ENCODE measurements at regions not wholly inside any gene's neighbourhood (a gene's known extent, or its start where the extent isn't known, plus 50 kb on each side); places are given as distances from the start of the nearest gene placed in this dataset.
A peak's percentile ranks its signal among the peaks of the same experiment; 100 is the strongest.

GRCh38 chr22:47357086-47357485 is 594.6 kb downstream of the TBC1D22A start:
- no peaks in the 10 kb centered on the region for H3K27me3 ChIP-seq (ENCODE audit: insufficient read depth, poor library complexity, severe bottlenecking)
- no peak for DNase-seq (ENCODE audit: low read depth in 1 of 2, low spot score in 1 of 2)
- no peak overlapping the region for H3K27ac ChIP-seq (replicated peaks)
- no peak overlapping the region for H3K4me3 ChIP-seq (replicated peaks; ENCODE audit: insufficient read depth, low read length)
- TF ChIP-seq CTCF (IDR thresholded peaks at IDR 0.05; ENCODE audit: insufficient read depth, low read length) (no peak), SPI1 (IDR thresholded peaks at IDR 0.05; ENCODE audit: borderline replicate concordance, low read depth) (no peak), POLR2AphosphoS5 (IDR thresholded peaks at IDR 0.05; ENCODE audit: low read depth) (no peak), REST (IDR thresholded peaks at IDR 0.05; ENCODE audit: insufficient replicate concordance, low read depth) (no peak), GABPA (IDR thresholded peaks at IDR 0.05; ENCODE audit: low read depth) (no peak)

- Histone ChIP-seq H3K27me3 (ENCODE audit: insufficient read depth, poor library complexity, severe bottlenecking) (no peaks in the 10 kb centered on the region), H3K4me3 (replicated peaks; ENCODE audit: insufficient read depth, low read length) (no peak overlapping the region), H3K27ac (replicated peaks) (no peak overlapping the region)
- TF ChIP-seq GABPA (IDR thresholded peaks at IDR 0.05; ENCODE audit: low read depth) (no peak), CTCF (IDR thresholded peaks at IDR 0.05; ENCODE audit: insufficient read depth, low read length) (no peak), REST (IDR thresholded peaks at IDR 0.05; ENCODE audit: insufficient replicate concordance, low read depth) (no peak), SPI1 (IDR thresholded peaks at IDR 0.05; ENCODE audit: borderline replicate concordance, low read depth) (no peak), POLR2AphosphoS5 (IDR thresholded peaks at IDR 0.05; ENCODE audit: low read depth) (no peak)
- no peak for DNase-seq (ENCODE audit: low read depth in 1 of 2, low spot score in 1 of 2)
Measured at GRCh38 chr22:47356511-47357011, 594.1 kb downstream of the TBC1D22A start.

GRCh38 chr22:47355776-47356510 is 593.5 kb downstream of the TBC1D22A start:
- DNase-seq (ENCODE audit: low read depth in 1 of 2, low spot score in 1 of 2), result no peak
- TF ChIP-seq CTCF (IDR thresholded peaks at IDR 0.05; ENCODE audit: insufficient read depth, low read length) (no peak), SPI1 (IDR thresholded peaks at IDR 0.05; ENCODE audit: borderline replicate concordance, low read depth) (peak; percentile 32; the same call in 1 of the 2 replicates)
- Histone ChIP-seq H3K4me3 (replicated peaks; ENCODE audit: insufficient read depth, low read length) (no peak overlapping the region), H3K27ac (replicated peaks) (no peak overlapping the region), H3K27me3 (ENCODE audit: insufficient read depth, poor library complexity, severe bottlenecking) (no peaks in the 10 kb centered on the region)

- no peak for TF ChIP-seq SPI1 (IDR thresholded peaks at IDR 0.05; ENCODE audit: borderline replicate concordance, low read depth)
- no peak for TF ChIP-seq GABPA (IDR thresholded peaks at IDR 0.05; ENCODE audit: low read depth)
- no peak for TF ChIP-seq REST (IDR thresholded peaks at IDR 0.05; ENCODE audit: insufficient replicate concordance, low read depth)
- TF ChIP-seq CTCF (IDR thresholded peaks at IDR 0.05; ENCODE audit: insufficient read depth, low read length), result no peak
- no peak for TF ChIP-seq POLR2AphosphoS5 (IDR thresholded peaks at IDR 0.05; ENCODE audit: low read depth)
- H3K27me3 ChIP-seq (ENCODE audit: insufficient read depth, poor library complexity, severe bottlenecking), result no peaks in the 10 kb centered on the region
- H3K27ac ChIP-seq (replicated peaks), result no peak overlapping the region
- no peak overlapping the region for H3K4me3 ChIP-seq (replicated peaks; ENCODE audit: insufficient read depth, low read length)
- DNase-seq (ENCODE audit: low read depth in 1 of 2, low spot score in 1 of 2), result no peak
Measured at GRCh38 chr22:47355388-47355725, 592.9 kb downstream of the TBC1D22A start.

Measured in HL-60 (cell line).